ENCODE measurements at regions not wholly inside any gene's neighbourhood (a gene's known extent, or its start where the extent isn't known, plus 50 kb on each side); places are given as distances from the start of the nearest gene placed in this dataset.

- no peak for DNase-seq (ENCODE audit: low read depth)
- H3K4me3 ChIP-seq (ENCODE audit: control insufficient read depth, low read depth, low read length): no peak overlapping the region
- TF ChIP-seq CTCF (IDR thresholded peaks at IDR 0.05; ENCODE audit: control insufficient read depth, insufficient read depth, low read depth, low read length, missing control alignments): no peak
Measured at GRCh38 chr14:71773898-71774481, 158.2 kb upstream of the RGS6 start.

DNA sequence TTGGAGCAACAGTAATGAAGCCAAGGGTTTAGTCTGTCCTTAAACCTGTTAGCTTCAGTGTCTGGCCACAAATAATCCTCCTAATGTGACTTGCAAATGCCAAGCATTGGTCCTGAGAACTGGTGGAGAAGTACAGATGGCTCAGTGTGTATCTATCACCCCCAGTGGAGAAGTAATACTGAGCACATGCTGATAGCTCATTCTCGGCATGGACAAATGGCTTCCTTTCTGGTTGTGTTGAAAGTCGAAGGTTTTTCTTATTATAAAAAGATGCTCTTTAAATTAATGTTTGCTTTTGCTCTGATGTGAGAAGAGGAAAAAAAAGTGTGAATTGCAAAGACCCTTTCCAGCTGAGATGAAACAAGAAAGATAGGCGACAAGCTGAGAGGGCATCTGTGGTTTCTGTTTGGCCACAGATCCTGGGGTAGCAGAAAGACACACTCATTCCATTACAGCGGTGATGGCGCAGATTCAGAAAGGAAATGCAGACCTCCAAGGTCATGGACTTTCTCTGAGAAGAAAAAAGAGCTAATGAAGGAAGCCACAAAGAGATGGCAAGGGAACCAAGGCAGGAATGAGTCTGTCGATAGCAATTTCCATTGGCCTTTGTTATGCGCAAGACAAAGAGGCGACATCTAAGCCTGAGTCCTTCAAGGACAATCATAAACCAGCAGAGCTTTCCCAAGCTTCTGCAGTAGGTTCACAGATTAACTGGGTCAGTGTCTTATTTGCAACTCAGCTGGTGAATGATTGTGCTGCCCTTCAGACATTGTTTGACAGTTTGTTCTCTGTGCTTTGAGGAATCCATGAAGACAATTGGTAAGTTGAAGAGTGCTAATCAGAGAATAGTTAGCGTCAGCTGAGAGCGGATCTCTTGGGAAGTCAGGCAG is 155.5 kb upstream of the RGS6 start:
- no peak overlapping the region for H3K4me3 ChIP-seq (ENCODE audit: control insufficient read depth, low read depth, low read length)
- no peak for DNase-seq (ENCODE audit: low read depth)
- no peak for TF ChIP-seq CTCF (IDR thresholded peaks at IDR 0.05; ENCODE audit: control insufficient read depth, insufficient read depth, low read depth, low read length, missing control alignments)

- DNase-seq (ENCODE audit: low read depth): no peak
- TF ChIP-seq CTCF (IDR thresholded peaks at IDR 0.05; ENCODE audit: control insufficient read depth, insufficient read depth, low read depth, low read length, missing control alignments): no peak
- H3K4me3 ChIP-seq (ENCODE audit: control insufficient read depth, low read depth, low read length): no peak overlapping the region
Measured at GRCh38 chr14:71780075-71780474, 152.2 kb upstream of the RGS6 start.

GRCh38 chr14:71780822-71781221 is 151.4 kb upstream of the RGS6 start:
- no peak for DNase-seq (ENCODE audit: low read depth)
- no peak for TF ChIP-seq CTCF (IDR thresholded peaks at IDR 0.05; ENCODE audit: control insufficient read depth, insufficient read depth, low read depth, low read length, missing control alignments)
- H3K4me3 ChIP-seq (ENCODE audit: control insufficient read depth, low read depth, low read length): no peak overlapping the region

DNA sequence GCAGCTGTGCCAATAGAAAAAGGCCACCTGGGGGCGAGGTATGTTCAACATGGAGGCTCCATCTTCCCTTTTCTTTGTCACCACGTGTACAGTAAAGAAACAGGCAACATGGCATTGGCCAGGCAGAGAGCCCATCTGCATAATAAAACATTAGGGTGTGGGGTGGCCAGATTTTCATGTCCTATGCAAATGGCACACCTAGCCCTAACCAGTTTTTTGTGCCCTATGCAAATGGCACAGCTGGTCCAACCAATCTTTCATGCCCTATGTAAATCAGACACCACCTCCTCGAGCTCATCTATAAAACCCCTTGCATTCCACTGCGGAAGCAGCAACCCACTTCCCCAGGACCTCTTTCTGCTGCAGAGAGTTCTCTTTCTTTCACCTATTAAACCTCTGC is 149.1 kb upstream of the RGS6 start:
- DNase-seq (ENCODE audit: low read depth): no peak
- no peak overlapping the region for H3K4me3 ChIP-seq (ENCODE audit: control insufficient read depth, low read depth, low read length)
- TF ChIP-seq CTCF (IDR thresholded peaks at IDR 0.05; ENCODE audit: control insufficient read depth, insufficient read depth, low read depth, low read length, missing control alignments): no peak

DNA sequence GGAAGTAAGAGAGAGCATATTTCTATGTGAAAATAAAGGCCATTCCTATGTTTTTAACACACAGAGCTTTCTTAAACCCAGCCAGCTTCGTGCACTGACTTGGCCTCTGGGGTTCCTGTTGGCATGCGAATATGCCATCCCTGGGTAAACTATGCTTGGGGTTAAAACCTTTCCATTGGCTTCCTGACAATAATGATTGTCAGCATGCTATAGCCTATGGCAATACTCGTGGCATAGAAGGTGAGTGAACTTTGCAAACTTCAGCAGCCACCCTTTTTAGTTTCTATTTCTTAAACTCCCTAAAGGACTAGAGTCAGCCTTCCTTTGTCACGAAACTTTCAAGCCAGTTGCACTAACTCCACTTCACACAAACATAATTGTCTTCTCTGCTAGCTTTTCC is 148.4 kb upstream of the RGS6 start:
- no peak for DNase-seq (ENCODE audit: low read depth)
- no peak for TF ChIP-seq CTCF (IDR thresholded peaks at IDR 0.05; ENCODE audit: control insufficient read depth, insufficient read depth, low read depth, low read length, missing control alignments)
- H3K4me3 ChIP-seq (ENCODE audit: control insufficient read depth, low read depth, low read length): no peak overlapping the region

Data from AG09309 (cell line).